GM12874 (cell line): ENCODE measurements at regions not wholly inside any gene's neighbourhood (a gene's known extent, or its start where the extent isn't known, plus 50 kb on each side); places are given as distances from the start of the nearest gene placed in this dataset.

Experiments
- CTCF ChIP-seq: IDR thresholded peaks from 2 replicates; pipeline ENCODE4 v1.5.1; 2011; ENCODE audit warnings: low read depth, mild to moderate bottlenecking, control low read depth, low read length, moderate library complexity; ENCODE audit not compliant: insufficient read depth

GRCh38 chr20:24147479-24147878, 158.9 kb upstream of the GGTLC1 start:
- TF ChIP-seq CTCF: no peak

GRCh38 chr20:24146231-24146634, 157.7 kb upstream of the GGTLC1 start:
- TF ChIP-seq CTCF: no peak

GRCh38 chr20:24144371-24144770, 155.8 kb upstream of the GGTLC1 start:
- TF ChIP-seq CTCF: no peak

- no peak for TF ChIP-seq CTCF
Measured at GRCh38 chr20:24141111-24141510, 152.5 kb upstream of the GGTLC1 start.

GRCh38 chr20:24139846-24140245, 151.3 kb upstream of the GGTLC1 start:
- no peak for TF ChIP-seq CTCF

GRCh38 chr20:24138951-24139350, 150.4 kb upstream of the GGTLC1 start:
- TF ChIP-seq CTCF: no peak

GRCh38 chr20:24138196-24138857, 149.7 kb upstream of the GGTLC1 start:
- TF ChIP-seq CTCF: no peak
